ENCODE measurements at regions not wholly inside any gene's neighbourhood (a gene's known extent, or its start where the extent isn't known, plus 50 kb on each side); places are given as distances from the start of the nearest gene placed in this dataset.

DNA sequence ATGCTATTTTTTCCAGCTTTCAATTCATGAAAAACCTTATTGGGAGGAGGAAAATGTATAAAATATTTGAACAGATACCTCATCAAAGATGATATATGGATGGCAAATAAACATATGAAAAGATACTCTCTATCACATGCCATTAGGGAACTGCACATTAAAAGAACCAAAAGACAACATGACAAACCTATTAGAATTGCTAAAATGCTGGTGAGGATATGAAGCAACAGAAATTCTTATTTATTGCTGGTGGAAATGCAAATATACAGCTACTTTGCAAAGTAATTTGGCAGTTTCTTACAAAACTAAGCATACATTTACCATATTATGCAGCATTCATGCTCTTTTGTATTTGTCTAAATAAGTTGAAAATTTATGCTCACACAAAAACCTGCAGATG, 1783.9 kb upstream of the PCDH20 start:
- Histone ChIP-seq H3K9me3 (ENCODE audit: low read depth, low read length) (no peaks in the 10 kb centered on the region), H3K27me3 (ENCODE audit: insufficient read depth, low read length) (no peaks in the 10 kb centered on the region), H2AFZ (ENCODE audit: low read length) (no peak overlapping the region), H3K79me2 (ENCODE audit: insufficient read depth, low read length) (no peaks in the 10 kb centered on the region), H3K36me3 (ENCODE audit: insufficient read depth, low read length) (no peaks in the 10 kb centered on the region), H4K20me1 (ENCODE audit: insufficient read depth, low read length) (no peaks in the 10 kb centered on the region), H3K4me1 (ENCODE audit: insufficient read depth, low read length) (no peaks in the 10 kb centered on the region), H3K4me2 (ENCODE audit: insufficient read depth, low read length) (no peak overlapping the region), H3K27ac (ENCODE audit: low read depth, low read length) (no peak overlapping the region), H3K4me3 (ENCODE audit: insufficient read depth, low read length) (no peak overlapping the region)
- TF ChIP-seq, protein P1, sequence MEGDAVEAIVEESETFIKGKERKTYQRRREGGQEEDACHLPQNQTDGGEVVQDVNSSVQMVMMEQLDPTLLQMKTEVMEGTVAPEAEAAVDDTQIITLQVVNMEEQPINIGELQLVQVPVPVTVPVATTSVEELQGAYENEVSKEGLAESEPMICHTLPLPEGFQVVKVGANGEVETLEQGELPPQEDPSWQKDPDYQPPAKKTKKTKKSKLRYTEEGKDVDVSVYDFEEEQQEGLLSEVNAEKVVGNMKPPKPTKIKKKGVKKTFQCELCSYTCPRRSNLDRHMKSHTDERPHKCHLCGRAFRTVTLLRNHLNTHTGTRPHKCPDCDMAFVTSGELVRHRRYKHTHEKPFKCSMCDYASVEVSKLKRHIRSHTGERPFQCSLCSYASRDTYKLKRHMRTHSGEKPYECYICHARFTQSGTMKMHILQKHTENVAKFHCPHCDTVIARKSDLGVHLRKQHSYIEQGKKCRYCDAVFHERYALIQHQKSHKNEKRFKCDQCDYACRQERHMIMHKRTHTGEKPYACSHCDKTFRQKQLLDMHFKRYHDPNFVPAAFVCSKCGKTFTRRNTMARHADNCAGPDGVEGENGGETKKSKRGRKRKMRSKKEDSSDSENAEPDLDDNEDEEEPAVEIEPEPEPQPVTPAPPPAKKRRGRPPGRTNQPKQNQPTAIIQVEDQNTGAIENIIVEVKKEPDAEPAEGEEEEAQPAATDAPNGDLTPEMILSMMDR (IDR thresholded peaks at IDR 0.05; ENCODE audit: extremely low read depth, low read depth, low read length) = no peak
- no peak for DNase-seq (ENCODE audit: insufficient read length, low spot score, missing footprints)

DNA sequence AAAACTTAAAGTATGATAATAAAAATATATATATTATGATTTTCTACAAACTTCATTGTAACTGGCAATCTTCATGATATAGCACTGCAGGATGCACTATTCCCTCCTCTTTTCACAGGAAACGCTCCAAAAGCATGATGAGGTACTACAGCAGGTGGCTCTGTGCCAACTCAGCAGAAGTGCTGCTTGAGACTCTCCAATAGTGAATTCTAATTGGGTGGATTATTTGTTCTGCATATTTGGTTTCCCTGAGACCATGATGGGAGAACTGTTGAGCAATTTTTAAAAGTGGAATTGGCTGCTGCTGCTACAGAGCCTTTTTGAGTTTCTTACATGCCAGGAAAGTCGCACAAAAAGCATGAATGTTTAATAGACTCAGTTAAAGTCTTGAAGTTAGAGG, 1782.4 kb upstream of the PCDH20 start:
- no peak for DNase-seq (ENCODE audit: insufficient read length, low spot score, missing footprints)
- Histone ChIP-seq H3K4me3 (ENCODE audit: insufficient read depth, low read length) (no peak overlapping the region), H2AFZ (ENCODE audit: low read length) (no peak overlapping the region), H3K36me3 (ENCODE audit: insufficient read depth, low read length) (no peaks in the 10 kb centered on the region), H4K20me1 (ENCODE audit: insufficient read depth, low read length) (no peaks in the 10 kb centered on the region), H3K79me2 (ENCODE audit: insufficient read depth, low read length) (no peaks in the 10 kb centered on the region), H3K27ac (ENCODE audit: low read depth, low read length) (no peak overlapping the region), H3K4me1 (ENCODE audit: insufficient read depth, low read length) (no peaks in the 10 kb centered on the region), H3K4me2 (ENCODE audit: insufficient read depth, low read length) (no peak overlapping the region), H3K27me3 (ENCODE audit: insufficient read depth, low read length) (no peaks in the 10 kb centered on the region), H3K9me3 (ENCODE audit: low read depth, low read length) (no peaks in the 10 kb centered on the region)
- TF ChIP-seq, protein P1 (IDR thresholded peaks at IDR 0.05; ENCODE audit: extremely low read depth, low read depth, low read length) = no peak

DNA sequence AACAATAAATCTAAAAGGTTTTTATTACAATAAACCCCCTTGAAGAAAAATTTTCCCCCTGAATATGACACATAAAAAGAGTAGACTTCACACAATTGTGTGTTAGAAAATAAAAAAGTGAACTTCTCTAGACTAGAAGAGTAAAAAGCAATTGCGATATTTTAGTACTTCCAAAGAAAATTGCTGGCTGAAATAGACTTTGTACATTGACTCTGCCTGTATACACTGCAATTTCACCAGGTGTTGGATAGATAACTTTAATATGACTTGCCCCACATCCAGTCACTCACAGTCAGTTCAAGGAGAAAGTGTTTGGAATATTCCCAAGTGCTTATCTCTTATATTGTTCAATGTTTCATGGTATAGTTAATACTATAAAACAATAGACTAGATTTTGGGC, 1780.1 kb upstream of the PCDH20 start:
- H3K4me2 ChIP-seq (ENCODE audit: insufficient read depth, low read length) = no peak overlapping the region
- peaks cover 1% of the 10 kb centered on the region for H3K4me1 ChIP-seq (ENCODE audit: insufficient read depth, low read length)
- DNase-seq (ENCODE audit: insufficient read length, low spot score, missing footprints) = no peak
- H3K79me2 ChIP-seq (ENCODE audit: insufficient read depth, low read length) = no peaks in the 10 kb centered on the region
- H3K9me3 ChIP-seq (ENCODE audit: low read depth, low read length) = no peaks in the 10 kb centered on the region
- no peaks in the 10 kb centered on the region for H4K20me1 ChIP-seq (ENCODE audit: insufficient read depth, low read length)
- no peaks in the 10 kb centered on the region for H3K27me3 ChIP-seq (ENCODE audit: insufficient read depth, low read length)
- H3K4me3 ChIP-seq (ENCODE audit: insufficient read depth, low read length) = no peak overlapping the region
- TF ChIP-seq, protein P1 (IDR thresholded peaks at IDR 0.05; ENCODE audit: extremely low read depth, low read depth, low read length) = no peak
- H3K36me3 ChIP-seq (ENCODE audit: insufficient read depth, low read length) = no peaks in the 10 kb centered on the region
- no peak overlapping the region for H2AFZ ChIP-seq (ENCODE audit: low read length)
- no peak overlapping the region for H3K27ac ChIP-seq (ENCODE audit: low read depth, low read length)

DNA sequence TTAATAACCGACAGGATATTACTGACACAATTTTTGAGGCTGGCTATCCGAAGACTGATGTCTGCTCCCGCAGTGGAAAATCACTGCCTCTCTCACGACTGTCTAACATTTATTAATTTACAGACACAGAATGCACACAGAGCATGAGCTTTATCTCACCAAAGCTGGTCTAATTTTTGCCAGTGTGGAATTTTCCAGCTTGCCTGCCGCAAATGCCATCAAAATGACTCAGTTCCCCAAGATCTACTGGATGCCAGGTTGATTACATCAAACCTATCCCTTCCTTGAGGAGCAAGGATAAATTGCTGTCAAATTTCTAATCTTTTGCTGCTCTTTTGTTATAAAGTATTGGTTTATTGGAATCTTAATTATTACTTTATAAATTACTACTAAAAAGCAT, 1775.1 kb upstream of the PCDH20 start:
- Histone ChIP-seq H3K79me2 (ENCODE audit: insufficient read depth, low read length) (no peaks in the 10 kb centered on the region), H3K9me3 (ENCODE audit: low read depth, low read length) (no peaks in the 10 kb centered on the region), H2AFZ (ENCODE audit: low read length) (peak overlapping the region; percentile 25), H3K4me1 (ENCODE audit: insufficient read depth, low read length) (peaks cover 6% of the 10 kb centered on the region), H3K4me2 (ENCODE audit: insufficient read depth, low read length) (peak overlapping the region; percentile 15), H3K36me3 (ENCODE audit: insufficient read depth, low read length) (no peaks in the 10 kb centered on the region), H3K27ac (ENCODE audit: low read depth, low read length) (peak overlapping the region; percentile 27), H3K27me3 (ENCODE audit: insufficient read depth, low read length) (no peaks in the 10 kb centered on the region), H3K4me3 (ENCODE audit: insufficient read depth, low read length) (no peak overlapping the region), H4K20me1 (ENCODE audit: insufficient read depth, low read length) (no peaks in the 10 kb centered on the region)
- DNase-seq (ENCODE audit: insufficient read length, low spot score, missing footprints) = peak; percentile 5
- TF ChIP-seq, protein P1 (IDR thresholded peaks at IDR 0.05; ENCODE audit: extremely low read depth, low read depth, low read length) = no peak

Measured in osteoblast (primary cell).